WTC11 (cell line): ENCODE measurements at regions not wholly inside any gene's neighbourhood (a gene's known extent, or its start where the extent isn't known, plus 50 kb on each side); places are given as distances from the start of the nearest gene placed in this dataset.

Experiments
- ATAC-seq: fragments of 200-7000 bp; cut with Tn5 transposase; 2 replicates; pipeline ENCODE4 v1.10.0; 2021; ENCODE audit warnings: mild to moderate bottlenecking, moderate library complexity
- CTCF ChIA-PET: fragments of 300-600 bp; sonication (Branson Sonifier 250); formaldehyde crosslinking; loops from one replicate; lab custom pipeline; 2021; ENCODE audit warnings: antibody characterized with exemption; lab: Charles Lee
- POLR2A ChIA-PET: fragments of 350-600 bp; sonication (Branson Sonifier 250); formaldehyde crosslinking; loops from one replicate; lab custom pipeline; 2021; ENCODE audit warnings: antibody characterized with exemption; lab: Charles Lee
- DNase-seq: peaks from one replicate; pipeline ENCODE4 v3.0.0; 2021; ENCODE audit warnings: low spot score
- H3K27ac Mint-ChIP-seq: 2 replicates; pipeline ENCODE4 v1.8.0; 2021; ENCODE audit warnings: mixed read lengths
- H3K27me3 Mint-ChIP-seq: 2 replicates; pipeline ENCODE4 v1.8.0; 2021; ENCODE audit warnings: low read depth, mild to moderate bottlenecking, moderate library complexity, mixed read lengths
- H3K36me3 Mint-ChIP-seq: 2 replicates; pipeline ENCODE4 v1.8.0; 2021; ENCODE audit warnings: mixed read lengths
- H3K4me1 Mint-ChIP-seq: 2 replicates; pipeline ENCODE4 v1.8.0; 2022; ENCODE audit warnings: mixed read lengths
- H3K4me3 Mint-ChIP-seq: 2 replicates; pipeline ENCODE4 v1.8.0; 2021; ENCODE audit warnings: mild to moderate bottlenecking, moderate library complexity, mixed read lengths
- H3K9me3 Mint-ChIP-seq: 2 replicates; pipeline ENCODE4 v1.8.0; 2021; ENCODE audit warnings: mixed read lengths
- ESRRA ChIP-seq: sonication (generic); formaldehyde crosslinking; IDR thresholded peaks from 2 replicates; pipeline ENCODE4 v1.8.1; 2022; ENCODE audit warnings: mild to moderate bottlenecking, missing genetic modification reagents, borderline replicate concordance
- ETV6 ChIP-seq: sonication (generic); formaldehyde crosslinking; IDR thresholded peaks from 2 replicates; pipeline ENCODE4 v1.8.1; 2022; ENCODE audit warnings: mild to moderate bottlenecking, missing genetic modification reagents
- FOXK1 ChIP-seq: sonication (generic); formaldehyde crosslinking; IDR thresholded peaks from 2 replicates; pipeline ENCODE4 v1.8.0; 2022; ENCODE audit warnings: mild to moderate bottlenecking, moderate library complexity, missing genetic modification reagents
- HMGA2 ChIP-seq: fragments of 250-450 bp; sonication (Bioruptor Pico); IDR thresholded peaks from 2 replicates; pipeline ENCODE4 v1.4.0; 2021; ENCODE audit warnings: mild to moderate bottlenecking, moderate library complexity
- IRF2 ChIP-seq: sonication (generic); formaldehyde crosslinking; IDR thresholded peaks from 2 replicates; pipeline ENCODE4 v1.8.0; 2022; ENCODE audit warnings: low read depth, missing genetic modification reagents, borderline replicate concordance
- KAT7 ChIP-seq: sonication (generic); formaldehyde crosslinking; IDR thresholded peaks from 2 replicates; pipeline ENCODE4 v1.8.1; 2023; ENCODE audit warnings: missing genetic modification reagents, mild to moderate bottlenecking, borderline replicate concordance
- NFE2L1 ChIP-seq: sonication (generic); formaldehyde crosslinking; IDR thresholded peaks from 2 replicates; pipeline ENCODE4 v1.8.1; 2023; ENCODE audit warnings: missing genetic modification reagents
- SMAD4 ChIP-seq: sonication (generic); formaldehyde crosslinking; IDR thresholded peaks from 2 replicates; pipeline ENCODE4 v1.8.0; 2022; ENCODE audit warnings: mild to moderate bottlenecking, missing genetic modification reagents
- TEAD4 ChIP-seq: sonication (generic); formaldehyde crosslinking; IDR thresholded peaks from 2 replicates; pipeline ENCODE4 v1.8.0; 2022; ENCODE audit warnings: mild to moderate bottlenecking, missing genetic modification reagents
- TP53 ChIP-seq: sonication (generic); formaldehyde crosslinking; IDR thresholded peaks from 2 replicates; pipeline ENCODE4 v1.8.1; 2023; ENCODE audit warnings: mild to moderate bottlenecking, missing genetic modification reagents
- ZNF317 ChIP-seq: sonication (generic); formaldehyde crosslinking; IDR thresholded peaks from 2 replicates; pipeline ENCODE4 v1.8.1; 2023; ENCODE audit warnings: low read depth, mild to moderate bottlenecking, moderate library complexity, missing genetic modification reagents, borderline replicate concordance
- ZNF416 ChIP-seq: fragments of 250-450 bp; sonication (Bioruptor Pico); IDR thresholded peaks from 2 replicates; pipeline ENCODE4 v1.9.0; 2021; ENCODE audit warnings: mild to moderate bottlenecking, inconsistent platforms
- TF ChIP-seq, protein P1 (sequence below): sonication (generic); formaldehyde crosslinking; IDR thresholded peaks from 2 replicates; pipeline ENCODE4 v1.8.1; 2022; ENCODE audit warnings: missing genetic modification reagents, borderline replicate concordance
- TF ChIP-seq, protein P2 (sequence below): sonication (generic); formaldehyde crosslinking; IDR thresholded peaks from 2 replicates; pipeline ENCODE4 v1.8.1; 2023; ENCODE audit warnings: mild to moderate bottlenecking, moderate library complexity, missing genetic modification reagents
- TF ChIP-seq, protein P3 (sequence below): sonication (generic); formaldehyde crosslinking; IDR thresholded peaks from 2 replicates; pipeline ENCODE4 v1.8.0; 2023; ENCODE audit warnings: missing genetic modification reagents
- TF ChIP-seq, protein P4 (sequence below): sonication (generic); formaldehyde crosslinking; IDR thresholded peaks from 2 replicates; pipeline ENCODE4 v1.8.0; 2022; ENCODE audit warnings: mild to moderate bottlenecking, missing genetic modification reagents
- TF ChIP-seq, protein P5 (sequence below): fragments of 250-450 bp; sonication (Bioruptor Pico); IDR thresholded peaks from 2 replicates; pipeline ENCODE4 v1.9.0; 2021; ENCODE audit warnings: mild to moderate bottlenecking
- TF ChIP-seq, protein P6 (sequence below): sonication (generic); formaldehyde crosslinking; IDR thresholded peaks from 2 replicates; pipeline ENCODE4 v1.8.1; 2022; ENCODE audit warnings: mild to moderate bottlenecking, missing genetic modification reagents, moderate library complexity, borderline replicate concordance
- TF ChIP-seq, protein P7 (sequence below): fragments of 250-450 bp; sonication (Bioruptor Pico); IDR thresholded peaks from 2 replicates; pipeline ENCODE4 v2.1.2; 2022; ENCODE audit warnings: mild to moderate bottlenecking, moderate library complexity
- TF ChIP-seq, protein P8 (sequence below): sonication (generic); formaldehyde crosslinking; IDR thresholded peaks from 2 replicates; pipeline ENCODE4 v1.8.1; 2022; ENCODE audit warnings: low read depth, mild to moderate bottlenecking, moderate library complexity, missing genetic modification reagents, borderline replicate concordance
- TF ChIP-seq, protein P9 (sequence below): sonication (generic); formaldehyde crosslinking; IDR thresholded peaks from 2 replicates; pipeline ENCODE4 v1.8.1; 2023; ENCODE audit warnings: mild to moderate bottlenecking, missing genetic modification reagents, borderline replicate concordance

DNA sequence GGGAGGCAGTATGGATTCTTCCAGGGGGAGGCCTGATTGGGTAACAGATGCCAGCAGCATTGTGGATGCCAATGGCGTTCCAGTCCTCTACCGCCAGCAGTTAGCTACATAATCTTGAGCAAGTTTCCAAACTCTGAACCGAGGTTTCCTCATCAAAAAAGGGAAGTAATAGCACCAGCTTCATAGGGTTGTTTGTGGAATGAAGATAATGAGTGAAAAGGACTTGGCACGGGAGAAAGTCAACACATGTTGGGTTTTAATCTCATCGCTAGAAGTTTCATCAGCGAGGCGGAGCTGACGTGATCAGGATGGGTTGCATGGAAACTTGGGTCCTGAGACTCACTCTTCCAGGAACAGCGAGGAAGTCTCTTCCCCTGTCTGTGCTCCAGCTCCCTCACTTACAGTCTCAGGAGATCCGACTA is 266.7 kb downstream of the SH3BP4 start (continued):
- TF ChIP-seq, protein P1, sequence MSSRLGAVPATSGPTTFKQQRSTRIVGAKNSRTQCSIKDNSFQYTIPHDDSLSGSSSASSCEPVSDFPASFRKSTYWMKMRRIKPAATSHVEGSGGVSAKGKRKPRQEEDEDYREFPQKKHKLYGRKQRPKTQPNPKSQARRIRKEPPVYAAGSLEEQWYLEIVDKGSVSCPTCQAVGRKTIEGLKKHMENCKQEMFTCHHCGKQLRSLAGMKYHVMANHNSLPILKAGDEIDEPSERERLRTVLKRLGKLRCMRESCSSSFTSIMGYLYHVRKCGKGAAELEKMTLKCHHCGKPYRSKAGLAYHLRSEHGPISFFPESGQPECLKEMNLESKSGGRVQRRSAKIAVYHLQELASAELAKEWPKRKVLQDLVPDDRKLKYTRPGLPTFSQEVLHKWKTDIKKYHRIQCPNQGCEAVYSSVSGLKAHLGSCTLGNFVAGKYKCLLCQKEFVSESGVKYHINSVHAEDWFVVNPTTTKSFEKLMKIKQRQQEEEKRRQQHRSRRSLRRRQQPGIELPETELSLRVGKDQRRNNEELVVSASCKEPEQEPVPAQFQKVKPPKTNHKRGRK (CRISPR knock-in tag), result no peak
- TF ChIP-seq, protein P2, sequence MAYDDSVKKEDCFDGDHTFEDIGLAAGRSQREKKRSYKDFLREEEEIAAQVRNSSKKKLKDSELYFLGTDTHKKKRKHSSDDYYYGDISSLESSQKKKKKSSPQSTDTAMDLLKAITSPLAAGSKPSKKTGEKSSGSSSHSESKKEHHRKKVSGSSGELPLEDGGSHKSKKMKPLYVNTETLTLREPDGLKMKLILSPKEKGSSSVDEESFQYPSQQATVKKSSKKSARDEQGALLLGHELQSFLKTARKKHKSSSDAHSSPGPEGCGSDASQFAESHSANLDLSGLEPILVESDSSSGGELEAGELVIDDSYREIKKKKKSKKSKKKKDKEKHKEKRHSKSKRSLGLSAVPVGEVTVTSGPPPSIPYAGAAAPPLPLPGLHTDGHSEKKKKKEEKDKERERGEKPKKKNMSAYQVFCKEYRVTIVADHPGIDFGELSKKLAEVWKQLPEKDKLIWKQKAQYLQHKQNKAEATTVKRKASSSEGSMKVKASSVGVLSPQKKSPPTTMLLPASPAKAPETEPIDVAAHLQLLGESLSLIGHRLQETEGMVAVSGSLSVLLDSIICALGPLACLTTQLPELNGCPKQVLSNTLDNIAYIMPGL (CRISPR knock-in tag), result no peak
- TF ChIP-seq IRF2 (CRISPR knock-in tag) (no peak), ZNF416 (CRISPR knock-in tag) (no peak), FOXK1 (CRISPR knock-in tag) (no peak), ZNF317 (CRISPR knock-in tag) (no peak), ETV6 (CRISPR knock-in tag) (no peak)
- TF ChIP-seq, protein P3, sequence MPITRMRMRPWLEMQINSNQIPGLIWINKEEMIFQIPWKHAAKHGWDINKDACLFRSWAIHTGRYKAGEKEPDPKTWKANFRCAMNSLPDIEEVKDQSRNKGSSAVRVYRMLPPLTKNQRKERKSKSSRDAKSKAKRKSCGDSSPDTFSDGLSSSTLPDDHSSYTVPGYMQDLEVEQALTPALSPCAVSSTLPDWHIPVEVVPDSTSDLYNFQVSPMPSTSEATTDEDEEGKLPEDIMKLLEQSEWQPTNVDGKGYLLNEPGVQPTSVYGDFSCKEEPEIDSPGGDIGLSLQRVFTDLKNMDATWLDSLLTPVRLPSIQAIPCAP (CRISPR knock-in tag), result no peak
- TF ChIP-seq, protein P4, sequence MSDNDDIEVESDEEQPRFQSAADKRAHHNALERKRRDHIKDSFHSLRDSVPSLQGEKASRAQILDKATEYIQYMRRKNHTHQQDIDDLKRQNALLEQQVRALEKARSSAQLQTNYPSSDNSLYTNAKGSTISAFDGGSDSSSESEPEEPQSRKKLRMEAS (CRISPR knock-in tag), result no peak
- TF ChIP-seq, protein P5, sequence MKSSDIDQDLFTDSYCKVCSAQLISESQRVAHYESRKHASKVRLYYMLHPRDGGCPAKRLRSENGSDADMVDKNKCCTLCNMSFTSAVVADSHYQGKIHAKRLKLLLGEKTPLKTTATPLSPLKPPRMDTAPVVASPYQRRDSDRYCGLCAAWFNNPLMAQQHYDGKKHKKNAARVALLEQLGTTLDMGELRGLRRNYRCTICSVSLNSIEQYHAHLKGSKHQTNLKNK (CRISPR knock-in tag), result no peak
- TF ChIP-seq, all 79 proteins: peak for 0

DNA sequence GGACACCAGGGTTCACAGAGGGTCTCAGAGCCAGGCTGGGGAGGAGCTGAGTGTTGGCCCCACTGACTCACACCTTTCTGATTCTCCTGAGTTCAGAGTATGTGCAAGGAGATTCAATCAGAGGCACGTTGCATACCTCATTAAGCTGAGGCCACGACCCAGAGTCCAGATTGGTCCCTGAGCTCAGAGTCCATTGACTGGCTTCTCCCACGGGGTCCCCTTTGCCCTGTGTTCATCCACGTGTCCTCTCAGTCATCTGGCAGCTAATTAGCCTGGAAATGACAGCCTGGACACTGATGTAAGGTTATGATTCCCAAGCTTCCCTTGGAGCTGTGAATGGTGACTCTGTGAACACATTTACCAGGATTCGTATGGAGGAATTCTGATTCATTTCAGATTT is 267.2 kb downstream of the SH3BP4 start:
- CTCF ChIA-PET, result no interaction called here
- POLR2A ChIA-PET, result no interaction called here
- Mint-ChIP-seq H3K27ac (no peak overlapping the region), H3K36me3 (no peaks in the 10 kb centered on the region), H3K27me3 (no peaks in the 10 kb centered on the region; the same call in 1 of the 2 replicates), H3K4me1 (peaks cover 15% of the 10 kb centered on the region; the same call in 1 of the 2 replicates), H3K4me3 (no peak overlapping the region), H3K9me3 (no peaks in the 10 kb centered on the region)
- ATAC-seq (no peak), DNase-seq (no peak)
- TF ChIP-seq, protein P6, sequence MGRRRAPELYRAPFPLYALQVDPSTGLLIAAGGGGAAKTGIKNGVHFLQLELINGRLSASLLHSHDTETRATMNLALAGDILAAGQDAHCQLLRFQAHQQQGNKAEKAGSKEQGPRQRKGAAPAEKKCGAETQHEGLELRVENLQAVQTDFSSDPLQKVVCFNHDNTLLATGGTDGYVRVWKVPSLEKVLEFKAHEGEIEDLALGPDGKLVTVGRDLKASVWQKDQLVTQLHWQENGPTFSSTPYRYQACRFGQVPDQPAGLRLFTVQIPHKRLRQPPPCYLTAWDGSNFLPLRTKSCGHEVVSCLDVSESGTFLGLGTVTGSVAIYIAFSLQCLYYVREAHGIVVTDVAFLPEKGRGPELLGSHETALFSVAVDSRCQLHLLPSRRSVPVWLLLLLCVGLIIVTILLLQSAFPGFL (CRISPR knock-in tag), result no peak
- TF ChIP-seq NFE2L1 (CRISPR knock-in tag) (no peak), HMGA2 (CRISPR knock-in tag) (no peak), SMAD4 (no peak), TP53 (CRISPR knock-in tag) (no peak), ESRRA (CRISPR knock-in tag) (no peak), KAT7 (CRISPR knock-in tag) (no peak), TEAD4 (CRISPR knock-in tag) (no peak)
- TF ChIP-seq, protein P7, sequence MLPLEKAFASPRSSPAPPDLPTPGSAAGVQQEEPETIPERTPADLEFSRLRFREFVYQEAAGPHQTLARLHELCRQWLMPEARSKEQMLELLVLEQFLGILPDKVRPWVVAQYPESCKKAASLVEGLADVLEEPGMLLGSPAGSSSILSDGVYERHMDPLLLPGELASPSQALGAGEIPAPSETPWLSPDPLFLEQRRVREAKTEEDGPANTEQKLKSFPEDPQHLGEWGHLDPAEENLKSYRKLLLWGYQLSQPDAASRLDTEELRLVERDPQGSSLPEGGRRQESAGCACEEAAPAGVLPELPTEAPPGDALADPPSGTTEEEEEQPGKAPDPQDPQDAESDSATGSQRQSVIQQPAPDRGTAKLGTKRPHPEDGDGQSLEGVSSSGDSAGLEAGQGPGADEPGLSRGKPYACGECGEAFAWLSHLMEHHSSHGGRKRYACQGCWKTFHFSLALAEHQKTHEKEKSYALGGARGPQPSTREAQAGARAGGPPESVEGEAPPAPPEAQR, result no peak
- TF ChIP-seq, protein P2 (CRISPR knock-in tag), result no peak
- TF ChIP-seq, protein P8, sequence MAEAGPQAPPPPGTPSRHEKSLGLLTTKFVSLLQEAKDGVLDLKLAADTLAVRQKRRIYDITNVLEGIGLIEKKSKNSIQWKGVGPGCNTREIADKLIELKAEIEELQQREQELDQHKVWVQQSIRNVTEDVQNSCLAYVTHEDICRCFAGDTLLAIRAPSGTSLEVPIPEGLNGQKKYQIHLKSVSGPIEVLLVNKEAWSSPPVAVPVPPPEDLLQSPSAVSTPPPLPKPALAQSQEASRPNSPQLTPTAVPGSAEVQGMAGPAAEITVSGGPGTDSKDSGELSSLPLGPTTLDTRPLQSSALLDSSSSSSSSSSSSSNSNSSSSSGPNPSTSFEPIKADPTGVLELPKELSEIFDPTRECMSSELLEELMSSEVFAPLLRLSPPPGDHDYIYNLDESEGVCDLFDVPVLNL (CRISPR knock-in tag), result no peak
- TF ChIP-seq, protein P9, sequence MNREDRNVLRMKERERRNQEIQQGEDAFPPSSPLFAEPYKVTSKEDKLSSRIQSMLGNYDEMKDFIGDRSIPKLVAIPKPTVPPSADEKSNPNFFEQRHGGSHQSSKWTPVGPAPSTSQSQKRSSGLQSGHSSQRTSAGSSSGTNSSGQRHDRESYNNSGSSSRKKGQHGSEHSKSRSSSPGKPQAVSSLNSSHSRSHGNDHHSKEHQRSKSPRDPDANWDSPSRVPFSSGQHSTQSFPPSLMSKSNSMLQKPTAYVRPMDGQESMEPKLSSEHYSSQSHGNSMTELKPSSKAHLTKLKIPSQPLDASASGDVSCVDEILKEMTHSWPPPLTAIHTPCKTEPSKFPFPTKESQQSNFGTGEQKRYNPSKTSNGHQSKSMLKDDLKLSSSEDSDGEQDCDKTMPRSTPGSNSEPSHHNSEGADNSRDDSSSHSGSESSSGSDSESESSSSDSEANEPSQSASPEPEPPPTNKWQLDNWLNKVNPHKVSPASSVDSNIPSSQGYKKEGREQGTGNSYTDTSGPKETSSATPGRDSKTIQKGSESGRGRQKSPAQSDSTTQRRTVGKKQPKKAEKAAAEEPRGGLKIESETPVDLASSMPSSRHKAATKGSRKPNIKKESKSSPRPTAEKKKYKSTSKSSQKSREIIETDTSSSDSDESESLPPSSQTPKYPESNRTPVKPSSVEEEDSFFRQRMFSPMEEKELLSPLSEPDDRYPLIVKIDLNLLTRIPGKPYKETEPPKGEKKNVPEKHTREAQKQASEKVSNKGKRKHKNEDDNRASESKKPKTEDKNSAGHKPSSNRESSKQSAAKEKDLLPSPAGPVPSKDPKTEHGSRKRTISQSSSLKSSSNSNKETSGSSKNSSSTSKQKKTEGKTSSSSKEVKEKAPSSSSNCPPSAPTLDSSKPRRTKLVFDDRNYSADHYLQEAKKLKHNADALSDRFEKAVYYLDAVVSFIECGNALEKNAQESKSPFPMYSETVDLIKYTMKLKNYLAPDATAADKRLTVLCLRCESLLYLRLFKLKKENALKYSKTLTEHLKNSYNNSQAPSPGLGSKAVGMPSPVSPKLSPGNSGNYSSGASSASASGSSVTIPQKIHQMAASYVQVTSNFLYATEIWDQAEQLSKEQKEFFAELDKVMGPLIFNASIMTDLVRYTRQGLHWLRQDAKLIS (CRISPR knock-in tag), result no peak
